Memory B cell (primary cell): ENCODE measurements at regions not wholly inside any gene's neighbourhood (a gene's known extent, or its start where the extent isn't known, plus 50 kb on each side); places are given as distances from the start of the nearest gene placed in this dataset.
A peak's percentile ranks its signal among the peaks of the same experiment; 100 is the strongest.
"Not testable (repeated sequence)": the region's sequence is repeated elsewhere in the genome, so short reads cannot be mapped to it uniquely, and the experiment has no call there.

Experiments
- ATAC-seq: fragments of 150-1000 bp; cut with Tn5 transposase; 2 replicates; pipeline ENCODE4 v1.10.0; 2021; ENCODE audit warnings: low read depth, mild to moderate bottlenecking, moderate library complexity
- DNase-seq, 2 donors: peaks; one replicate each; pipeline ENCODE4 v3.0.0; 2022; ENCODE audit warnings: low spot score in 2 of 2
- H3K27ac Mint-ChIP-seq: one replicate; pipeline ENCODE4 v1.8.0; 2022; ENCODE audit warnings: mild to moderate bottlenecking, moderate library complexity, mixed read lengths
- H3K27me3 Mint-ChIP-seq: one replicate; pipeline ENCODE4 v1.8.0; 2022; ENCODE audit warnings: mixed read lengths
- H3K36me3 Mint-ChIP-seq: one replicate; pipeline ENCODE4 v1.8.0; 2022; ENCODE audit warnings: mild to moderate bottlenecking, mixed read lengths
- H3K4me1 Mint-ChIP-seq: one replicate; pipeline ENCODE4 v1.8.0; 2022; ENCODE audit warnings: mixed read lengths
- H3K4me3 Mint-ChIP-seq: one replicate; pipeline ENCODE4 v1.8.0; 2022; ENCODE audit warnings: mild to moderate bottlenecking, moderate library complexity, mixed read lengths
- H3K9me3 Mint-ChIP-seq: one replicate; pipeline ENCODE4 v1.8.0; 2022; ENCODE audit warnings: mixed read lengths

- no peak overlapping the region for H3K27ac Mint-ChIP-seq
- peaks cover 8% of the 10 kb centered on the region for H3K36me3 Mint-ChIP-seq
- no peaks in the 10 kb centered on the region for H3K27me3 Mint-ChIP-seq
- peaks cover 10% of the 10 kb centered on the region for H3K9me3 Mint-ChIP-seq
- ATAC-seq = no peak
- H3K4me3 Mint-ChIP-seq = no peak overlapping the region
- peaks cover 20% of the 10 kb centered on the region for H3K4me1 Mint-ChIP-seq
- no peak for DNase-seq
These were observed 267.1 kb upstream of the FOXN3 start for GRCh38 chr14:89684139-89684538.

DNA sequence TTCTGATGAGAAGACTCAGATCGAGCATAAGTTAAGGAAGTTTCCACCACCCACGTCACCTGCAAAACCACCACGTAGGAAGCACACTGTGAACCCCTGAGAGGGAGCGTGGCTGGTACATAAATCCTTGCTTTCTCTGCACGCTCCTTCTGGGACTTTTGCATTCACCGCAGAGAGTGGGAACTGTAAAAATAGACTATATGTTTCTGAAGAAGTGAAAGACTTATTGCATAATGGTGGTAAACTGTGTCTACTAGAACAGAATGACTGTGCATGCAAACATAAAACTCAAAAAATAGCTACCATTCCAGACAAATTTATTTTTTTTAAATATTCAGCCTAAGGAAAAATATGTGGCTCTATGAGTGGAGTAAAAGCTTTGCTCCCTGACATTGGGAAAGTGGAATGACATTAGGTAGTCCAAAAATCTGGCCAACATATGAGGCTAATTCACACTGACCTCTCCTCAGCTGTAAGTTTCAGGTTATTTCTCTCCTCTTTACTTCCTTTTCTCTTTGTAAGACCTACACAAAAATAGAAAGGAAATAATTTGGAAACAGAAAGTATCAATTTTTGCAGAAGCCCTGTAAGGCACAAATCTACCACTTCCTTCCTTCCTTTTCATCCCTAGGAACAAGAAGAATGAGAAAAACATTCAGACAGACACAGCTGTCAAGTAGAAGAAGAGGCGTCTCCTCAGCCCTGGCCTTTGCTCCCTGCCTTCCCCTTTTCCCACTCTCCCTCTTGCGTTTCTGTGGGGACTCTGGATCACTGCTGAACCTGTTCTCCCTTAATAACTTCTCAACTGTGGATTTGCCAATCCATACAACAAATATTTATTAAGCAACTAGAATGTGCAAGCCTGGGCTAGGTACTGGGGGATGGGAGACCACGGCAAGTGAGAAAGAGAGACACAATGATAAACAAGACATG is 264.3 kb upstream of the FOXN3 start:
- DNase-seq = no peak
- Mint-ChIP-seq H3K4me3 (peak overlapping the region; percentile 65), H3K27ac (peak overlapping the region; percentile 41), H3K4me1 (peaks cover 20% of the 10 kb centered on the region), H3K36me3 (no peaks in the 10 kb centered on the region), H3K9me3 (peaks cover 2% of the 10 kb centered on the region), H3K27me3 (no peaks in the 10 kb centered on the region)
- peak; percentile 74 for ATAC-seq

GRCh38 chr14:89680156-89680555 is 263.1 kb upstream of the FOXN3 start:
- no peaks in the 10 kb centered on the region for H3K36me3 Mint-ChIP-seq
- DNase-seq (no peak), ATAC-seq (no peak)
- H3K27me3 Mint-ChIP-seq = no peaks in the 10 kb centered on the region
- no peak overlapping the region for H3K27ac Mint-ChIP-seq
- peaks cover 20% of the 10 kb centered on the region for H3K4me1 Mint-ChIP-seq
- peaks cover under 1% of the 10 kb centered on the region for H3K9me3 Mint-ChIP-seq
- H3K4me3 Mint-ChIP-seq = no peak overlapping the region

GRCh38 chr14:89678768-89679167 is 261.7 kb upstream of the FOXN3 start:
- H3K27me3 Mint-ChIP-seq = no peaks in the 10 kb centered on the region
- no peaks in the 10 kb centered on the region for H3K9me3 Mint-ChIP-seq
- H3K4me1 Mint-ChIP-seq = peaks cover 20% of the 10 kb centered on the region
- ATAC-seq = no peak
- no peak overlapping the region for H3K27ac Mint-ChIP-seq
- no peaks in the 10 kb centered on the region for H3K36me3 Mint-ChIP-seq
- no peak overlapping the region for H3K4me3 Mint-ChIP-seq
- DNase-seq = no peak

- Mint-ChIP-seq H3K36me3 (no peaks in the 10 kb centered on the region), H3K4me1 (peaks cover 8% of the 10 kb centered on the region), H3K27ac (no peak overlapping the region), H3K4me3 (no peak overlapping the region), H3K9me3 (no peaks in the 10 kb centered on the region), H3K27me3 (no peaks in the 10 kb centered on the region)
- ATAC-seq = no peak
- no peak for DNase-seq
These were observed 258.6 kb upstream of the FOXN3 start for GRCh38 chr14:89675590-89675989.

DNA sequence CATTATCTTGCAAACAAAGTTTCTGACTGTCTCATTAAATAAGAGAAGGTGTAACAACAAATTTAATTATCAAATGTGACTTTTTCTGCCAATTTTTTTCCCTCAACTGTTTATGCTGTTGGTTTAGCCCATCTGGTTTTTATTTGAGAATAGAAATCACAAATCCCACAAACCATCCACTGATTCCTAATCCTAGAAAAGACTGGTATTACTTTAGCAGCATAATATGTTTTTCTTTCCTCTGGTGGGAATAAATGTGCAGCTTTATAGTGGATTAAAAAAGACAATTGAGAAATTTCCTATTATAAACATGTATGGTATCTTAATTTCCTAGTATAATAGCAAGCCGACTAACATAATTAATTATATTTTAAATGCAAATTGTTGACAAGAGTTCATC is 257.9 kb upstream of the FOXN3 start:
- peaks cover 3% of the 10 kb centered on the region for H3K4me1 Mint-ChIP-seq
- H3K9me3 Mint-ChIP-seq = no peaks in the 10 kb centered on the region
- no peaks in the 10 kb centered on the region for H3K27me3 Mint-ChIP-seq
- no peak overlapping the region for H3K27ac Mint-ChIP-seq
- no peak overlapping the region for H3K4me3 Mint-ChIP-seq
- DNase-seq = no peak
- ATAC-seq = no peak
- H3K36me3 Mint-ChIP-seq = no peaks in the 10 kb centered on the region

GRCh38 chr14:89674240-89674639 is 257.2 kb upstream of the FOXN3 start:
- no peaks in the 10 kb centered on the region for H3K36me3 Mint-ChIP-seq
- DNase-seq (no peak), ATAC-seq (no peak)
- H3K4me3 Mint-ChIP-seq = no peak overlapping the region
- peaks cover 3% of the 10 kb centered on the region for H3K4me1 Mint-ChIP-seq
- no peak overlapping the region for H3K27ac Mint-ChIP-seq
- no peaks in the 10 kb centered on the region for H3K9me3 Mint-ChIP-seq
- no peaks in the 10 kb centered on the region for H3K27me3 Mint-ChIP-seq

DNA sequence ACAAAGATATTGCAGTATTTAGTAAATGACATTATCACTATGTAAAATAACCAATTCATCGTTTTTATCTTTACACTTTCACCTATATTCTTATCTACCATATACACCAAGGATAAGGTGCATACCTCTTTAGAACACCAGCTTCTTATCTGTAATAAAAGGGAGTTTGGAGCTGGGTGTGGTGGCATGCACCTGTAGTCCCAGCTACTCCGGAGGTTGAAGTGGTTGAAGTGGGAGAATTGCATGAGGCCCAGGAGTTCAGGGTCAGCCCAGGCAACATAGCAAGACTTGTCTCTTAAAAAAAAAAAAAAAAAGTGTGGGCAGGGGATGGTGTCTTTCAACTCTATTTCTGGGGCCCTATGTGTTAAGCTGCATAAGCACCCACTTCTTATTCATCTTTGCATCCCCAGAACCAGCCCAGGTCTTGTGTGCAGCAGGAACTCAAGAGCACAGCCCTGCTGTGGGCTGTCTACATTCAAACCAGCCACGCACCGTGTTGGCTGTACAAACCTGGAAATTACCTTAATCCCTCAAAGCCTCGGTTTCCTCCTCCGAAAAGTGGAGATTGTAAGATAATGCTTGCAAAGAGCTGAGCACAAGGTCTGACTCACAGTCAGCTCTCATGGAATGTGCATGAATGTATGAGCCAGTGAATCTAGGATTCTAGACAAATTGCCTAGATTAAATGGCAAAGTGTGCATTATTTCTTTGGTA is 256.6 kb upstream of the FOXN3 start:
- Mint-ChIP-seq H3K9me3 (no peaks in the 10 kb centered on the region), H3K4me1 (peaks cover 5% of the 10 kb centered on the region), H3K27me3 (no peaks in the 10 kb centered on the region), H3K27ac (no peak overlapping the region), H3K36me3 (no peaks in the 10 kb centered on the region), H3K4me3 (no peak overlapping the region)
- DNase-seq (no peak), ATAC-seq (no peak)

GRCh38 chr14:89672636-89673511 is 255.8 kb upstream of the FOXN3 start:
- peaks cover 5% of the 10 kb centered on the region for H3K4me1 Mint-ChIP-seq
- H3K4me3 Mint-ChIP-seq = no peak overlapping the region
- H3K36me3 Mint-ChIP-seq = no peaks in the 10 kb centered on the region
- DNase-seq = no peak
- no peaks in the 10 kb centered on the region for H3K27me3 Mint-ChIP-seq
- ATAC-seq = no peak
- H3K27ac Mint-ChIP-seq = no peak overlapping the region
- no peaks in the 10 kb centered on the region for H3K9me3 Mint-ChIP-seq

DNA sequence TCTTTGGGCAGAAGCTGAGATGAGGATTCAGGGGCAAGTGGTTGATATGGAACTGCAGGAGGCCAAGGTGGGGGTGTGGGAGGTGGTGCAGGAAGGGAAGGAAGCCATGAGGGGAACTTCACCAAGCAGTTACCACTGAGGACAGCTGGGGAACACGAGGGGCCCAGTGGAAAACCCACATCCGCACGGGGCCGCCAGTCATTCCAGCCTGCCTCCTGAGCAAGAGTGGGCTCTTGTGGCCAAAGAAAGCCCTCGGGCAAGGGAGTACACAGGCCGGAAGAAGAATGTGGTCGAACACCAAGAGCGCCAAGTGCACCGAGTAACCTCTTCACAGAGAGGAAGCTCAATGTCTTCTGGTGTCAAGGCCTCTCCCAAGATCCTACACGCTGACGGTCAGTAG is 252.2 kb upstream of the FOXN3 start:
- H3K27me3 Mint-ChIP-seq = peaks cover 1% of the 10 kb centered on the region
- peaks cover 3% of the 10 kb centered on the region for H3K36me3 Mint-ChIP-seq
- H3K4me1 Mint-ChIP-seq = peaks cover 7% of the 10 kb centered on the region
- peaks cover 3% of the 10 kb centered on the region for H3K9me3 Mint-ChIP-seq
- no peak for ATAC-seq
- no peak overlapping the region for H3K27ac Mint-ChIP-seq
- DNase-seq = no peak
- H3K4me3 Mint-ChIP-seq = no peak overlapping the region

DNA sequence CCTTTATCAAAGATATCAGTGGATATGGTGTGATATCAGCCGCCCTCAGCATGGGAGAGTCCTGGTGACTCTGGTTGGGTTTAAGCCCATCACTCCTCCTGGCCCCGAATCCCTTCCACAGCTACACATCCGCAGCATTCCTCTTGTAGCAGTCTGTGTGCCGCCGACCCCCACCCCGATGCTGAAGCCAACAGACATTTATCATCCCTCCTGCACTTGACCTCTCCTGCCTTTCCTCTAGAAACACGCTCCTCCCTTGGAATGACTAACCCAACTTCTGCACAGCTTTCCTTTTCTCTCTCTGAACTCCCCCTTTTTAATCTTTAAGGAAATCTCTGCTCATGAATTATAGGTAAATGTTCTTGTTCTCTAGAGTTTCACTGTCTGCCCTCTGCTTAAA is 250.9 kb upstream of the FOXN3 start:
- H3K4me1 Mint-ChIP-seq = peaks cover 7% of the 10 kb centered on the region
- H3K9me3 Mint-ChIP-seq = peaks cover 3% of the 10 kb centered on the region
- ATAC-seq (no peak), DNase-seq (no peak)
- no peak overlapping the region for H3K27ac Mint-ChIP-seq
- H3K4me3 Mint-ChIP-seq = no peak overlapping the region
- peaks cover 1% of the 10 kb centered on the region for H3K27me3 Mint-ChIP-seq
- H3K36me3 Mint-ChIP-seq = peaks cover 3% of the 10 kb centered on the region

DNA sequence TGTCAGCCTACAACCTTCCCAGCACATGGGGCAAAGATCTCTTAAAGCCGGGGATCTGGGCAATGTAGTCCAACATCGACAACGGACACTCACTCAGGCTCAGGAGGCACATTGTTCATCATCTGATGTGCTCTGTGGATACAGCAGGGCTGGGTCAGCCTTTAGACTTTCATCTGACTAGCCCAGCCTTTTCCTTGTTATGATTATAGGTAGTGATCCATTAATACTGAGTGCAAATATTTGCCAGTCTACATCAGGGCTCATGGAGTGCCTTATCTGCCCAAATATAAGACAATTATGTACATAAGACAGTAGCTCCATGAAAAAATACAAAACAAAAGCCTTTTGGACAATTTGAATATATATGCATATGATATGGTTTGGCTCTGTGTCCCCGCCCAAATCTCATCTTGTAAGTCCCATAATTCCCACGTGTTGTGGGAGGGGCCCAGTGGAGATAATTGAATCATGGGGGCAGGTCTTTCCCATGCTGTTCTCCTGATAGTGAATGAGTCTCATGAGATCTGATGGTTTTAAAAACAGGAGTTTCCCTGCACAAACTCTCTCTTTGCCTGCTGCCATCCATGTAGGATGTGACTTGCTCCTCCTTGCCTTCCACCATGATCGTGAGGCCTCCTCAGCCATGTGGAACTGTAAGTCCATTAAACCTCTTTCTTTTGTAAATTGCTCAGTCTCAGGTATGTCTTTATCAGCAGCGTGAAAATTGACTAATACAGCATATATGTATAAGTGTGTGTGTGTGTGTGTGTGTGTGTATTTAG is 248.5 kb upstream of the FOXN3 start:
- not testable (repeated sequence) for ATAC-seq, DNase-seq, H3K4me1 Mint-ChIP-seq, H3K9me3 Mint-ChIP-seq, H3K27ac Mint-ChIP-seq, H3K36me3 Mint-ChIP-seq, H3K27me3 Mint-ChIP-seq, H3K4me3 Mint-ChIP-seq

GRCh38 chr14:89661392-89661791 is 244.4 kb upstream of the FOXN3 start:
- Mint-ChIP-seq H3K9me3 (peaks cover 5% of the 10 kb centered on the region), H3K4me1 (peaks cover 10% of the 10 kb centered on the region), H3K27me3 (peaks cover 1% of the 10 kb centered on the region), H3K4me3 (no peak overlapping the region), H3K36me3 (peaks cover 3% of the 10 kb centered on the region), H3K27ac (no peak overlapping the region)
- ATAC-seq (no peak), DNase-seq (no peak)
